ENCODE measurements at regions not wholly inside any gene's neighbourhood (a gene's known extent, or its start where the extent isn't known, plus 50 kb on each side); places are given as distances from the start of the nearest gene placed in this dataset.

GRCh38 chr13:37392389-37392788, 206.2 kb downstream of the POSTN start:
- TF ChIP-seq CTCF (IDR thresholded peaks at IDR 0.05 in 8 of 11, conservative IDR thresholded peaks at IDR 0.05 in 3 of 11) (no peak), POLR2AphosphoS5 (IDR thresholded peaks at IDR 0.05) (no peak)
